HG02642 (cell line): ENCODE measurements at regions not wholly inside any gene's neighbourhood (a gene's known extent, or its start where the extent isn't known, plus 50 kb on each side); places are given as distances from the start of the nearest gene placed in this dataset.
A peak's percentile ranks its signal among the peaks of the same experiment; 100 is the strongest.
"Not testable (repeated sequence)": the region's sequence is repeated elsewhere in the genome, so short reads cannot be mapped to it uniquely, and the experiment has no call there.

Experiments
- ATAC-seq: cut with Tn5 transposase; IDR thresholded peaks from one replicate; pipeline ENCODE4 v1.9.1; 2021; ENCODE audit warnings: mild to moderate bottlenecking; ENCODE audit not compliant: unreplicated experiment, poor library complexity

DNA sequence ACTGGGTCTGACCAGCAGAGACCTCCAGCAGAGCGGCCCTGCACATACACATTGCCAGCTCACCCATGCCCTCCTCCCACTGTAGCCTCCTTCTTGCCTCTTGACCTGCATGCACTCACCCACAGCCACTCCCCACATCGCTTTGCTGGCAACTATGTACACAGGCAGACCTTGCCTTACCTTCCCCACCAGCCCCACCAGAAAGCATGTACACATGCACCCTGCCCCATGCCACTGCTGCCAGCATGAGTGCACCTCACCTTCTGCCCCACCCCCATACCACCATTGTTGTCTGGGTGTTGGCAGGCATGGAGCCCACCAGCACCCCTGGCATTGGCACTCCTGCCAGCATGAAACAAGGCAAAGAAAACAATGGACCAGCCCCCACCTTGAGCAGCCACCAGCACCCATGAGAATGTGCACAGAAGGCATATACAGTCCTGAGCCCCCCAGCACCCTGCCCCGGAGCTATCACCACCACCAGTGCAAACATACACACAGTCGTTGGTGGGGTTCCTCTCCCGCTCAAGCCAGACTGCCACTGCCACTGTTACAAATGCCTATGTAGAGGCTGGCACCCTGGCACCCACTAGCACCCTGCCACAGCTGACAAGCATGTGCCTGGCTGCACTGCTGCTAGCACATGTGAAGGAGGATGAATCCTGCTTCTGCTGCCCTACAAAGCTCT, 171.4 kb upstream of the NR4A3 start:
- ATAC-seq = no peak

DNA sequence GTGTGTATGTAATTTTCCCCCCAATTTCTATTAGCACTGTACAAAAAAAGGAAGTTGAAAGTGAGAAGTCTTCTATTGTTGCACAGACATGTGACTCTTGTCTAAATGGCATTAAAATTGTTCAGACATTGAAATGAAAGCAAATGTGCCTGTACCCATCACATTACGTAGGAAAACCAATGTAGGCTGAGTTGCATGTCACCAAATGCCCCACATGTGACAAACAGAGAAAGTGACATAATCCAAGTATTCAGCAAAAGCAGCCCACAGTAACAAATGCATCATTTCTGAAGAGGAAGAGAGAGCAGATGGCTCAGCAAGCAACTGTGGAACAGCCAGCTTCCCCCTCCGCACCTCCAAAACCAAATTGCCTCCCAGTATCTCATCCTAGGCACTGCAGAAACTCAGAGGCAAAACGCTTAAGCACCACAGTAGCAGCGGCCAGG, 161.5 kb upstream of the NR4A3 start:
- peak; percentile 88 for ATAC-seq

DNA sequence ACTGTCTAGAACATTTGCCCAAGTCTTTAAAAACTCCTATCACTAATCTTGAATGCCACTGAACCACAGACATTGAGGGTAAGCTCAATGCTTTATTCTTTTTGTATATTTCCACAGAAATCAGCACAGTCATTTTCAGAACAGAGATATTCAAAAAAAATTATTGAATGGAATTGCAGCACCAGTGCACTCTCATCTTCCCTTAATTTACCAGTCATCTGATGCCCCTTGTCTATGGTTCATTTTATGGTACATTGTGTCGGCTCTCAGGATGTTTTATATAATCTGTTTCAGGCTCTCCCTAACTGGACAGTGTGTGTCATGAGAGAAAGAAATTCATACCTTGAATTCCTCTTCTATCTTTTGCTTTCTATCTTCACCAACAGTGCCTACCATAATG, 158.4 kb upstream of the NR4A3 start:
- ATAC-seq = no peak

DNA sequence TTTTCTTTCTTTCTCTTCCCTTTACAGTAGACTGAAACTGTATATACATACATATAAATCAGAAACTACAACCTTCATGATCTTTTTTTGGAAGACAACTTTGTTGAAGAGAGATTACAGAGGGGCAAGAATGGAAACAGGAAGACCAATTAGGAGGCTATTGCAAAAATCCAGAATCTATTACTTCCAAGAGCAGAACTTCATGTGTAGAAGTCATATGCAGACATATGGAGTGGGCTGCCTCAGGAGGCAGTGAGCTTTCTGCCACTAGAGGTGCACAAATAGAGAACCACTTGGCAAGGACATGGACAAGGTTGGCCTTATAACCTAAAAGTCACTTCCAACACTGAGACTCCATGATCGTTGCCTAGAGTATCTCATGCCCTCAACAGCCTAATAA, 157.8 kb upstream of the NR4A3 start:
- no peak for ATAC-seq

DNA sequence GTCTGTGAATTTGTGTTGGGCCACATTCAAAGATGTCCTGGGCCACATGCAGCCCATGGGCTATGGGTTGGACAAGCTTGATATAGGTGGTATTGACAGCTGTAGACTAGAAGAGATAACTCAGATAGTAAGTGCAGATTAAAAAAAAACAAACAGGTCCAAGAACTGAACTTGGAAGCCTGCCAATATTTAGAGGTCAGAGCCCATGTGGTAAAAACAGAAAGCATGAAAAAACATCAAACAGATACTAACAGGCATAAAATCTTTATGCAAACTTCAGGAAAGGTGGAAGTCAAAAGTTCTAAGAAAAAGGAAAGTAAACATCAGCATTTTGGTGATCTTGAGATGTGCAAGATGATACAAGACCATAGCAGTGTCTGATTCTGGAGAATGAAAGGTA, 155.1 kb upstream of the NR4A3 start:
- ATAC-seq = no peak

DNA sequence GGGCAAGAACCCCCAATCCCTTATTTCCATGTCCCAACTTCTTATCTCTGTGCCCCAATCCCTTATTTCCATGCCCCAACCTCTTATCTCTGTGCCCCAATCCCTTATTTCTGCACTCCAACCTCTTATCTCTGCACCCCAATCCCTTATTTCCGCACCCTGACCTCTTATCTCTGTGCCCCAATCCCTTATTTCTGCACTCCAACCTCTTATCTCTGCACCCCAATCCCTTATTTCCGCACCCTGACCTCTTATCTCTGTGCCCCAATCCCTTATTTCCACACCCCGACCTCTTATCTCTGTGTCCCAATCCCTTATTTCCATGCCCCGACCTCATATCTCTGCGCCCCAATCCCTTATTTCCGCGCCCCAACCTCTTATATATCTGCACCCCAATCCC, 150.8 kb upstream of the NR4A3 start:
- ATAC-seq = not testable (repeated sequence)

DNA sequence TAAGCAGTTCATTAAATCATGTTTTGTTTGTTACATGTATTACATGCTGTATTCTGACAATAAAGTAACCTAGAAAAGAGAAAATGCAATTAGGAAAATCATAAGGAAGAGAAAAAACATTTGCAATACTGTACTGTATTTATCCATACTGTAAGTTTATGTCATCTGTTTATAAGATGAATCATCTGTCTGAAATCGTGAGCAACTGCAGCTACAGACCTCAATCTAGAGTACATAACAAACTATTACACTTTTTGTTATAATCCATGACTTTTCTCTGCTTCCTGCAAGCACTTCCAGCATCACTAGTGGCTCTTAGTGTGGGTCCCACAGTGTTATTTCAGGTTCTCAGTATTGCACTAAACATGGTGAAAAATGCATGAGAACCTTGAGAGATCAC, 144.4 kb upstream of the NR4A3 start:
- ATAC-seq = no peak

DNA sequence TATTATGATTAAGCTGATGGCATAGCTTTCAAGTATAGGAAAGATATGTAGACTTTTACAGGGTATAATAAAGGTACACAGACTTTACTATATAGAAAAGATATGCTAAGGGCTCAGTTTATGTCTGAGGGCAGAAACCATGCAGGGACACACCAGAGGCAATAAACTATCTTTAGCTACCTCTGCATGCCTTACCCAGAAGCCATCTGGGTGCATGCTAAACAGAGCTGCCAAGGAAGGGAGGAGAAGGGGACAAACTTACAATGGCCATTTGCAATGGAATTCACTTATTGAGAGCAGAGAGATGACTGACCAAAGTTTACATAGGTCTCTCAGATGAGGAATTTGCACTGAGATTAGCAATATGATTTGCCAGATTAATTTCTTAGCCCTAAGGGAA, 143.1 kb upstream of the NR4A3 start:
- ATAC-seq = no peak

DNA sequence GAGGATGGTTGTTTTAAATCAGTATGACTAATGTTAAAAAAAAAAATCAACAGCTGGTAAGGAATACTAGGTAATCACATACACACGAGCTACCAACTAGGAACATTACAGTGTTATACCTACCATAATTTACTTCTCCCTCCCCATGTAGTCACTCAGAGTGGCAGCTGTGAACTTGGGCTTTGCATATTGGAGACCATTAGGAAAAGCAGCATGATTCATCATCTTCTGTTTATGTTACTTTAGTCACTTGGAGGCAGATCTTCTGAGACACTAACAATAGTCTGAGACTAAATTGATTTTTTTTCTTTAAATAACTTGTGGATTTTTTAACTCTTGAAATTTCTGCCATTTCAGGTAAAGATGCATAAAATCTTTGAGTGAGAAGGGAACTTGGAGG, 141.5 kb upstream of the NR4A3 start:
- ATAC-seq = no peak

DNA sequence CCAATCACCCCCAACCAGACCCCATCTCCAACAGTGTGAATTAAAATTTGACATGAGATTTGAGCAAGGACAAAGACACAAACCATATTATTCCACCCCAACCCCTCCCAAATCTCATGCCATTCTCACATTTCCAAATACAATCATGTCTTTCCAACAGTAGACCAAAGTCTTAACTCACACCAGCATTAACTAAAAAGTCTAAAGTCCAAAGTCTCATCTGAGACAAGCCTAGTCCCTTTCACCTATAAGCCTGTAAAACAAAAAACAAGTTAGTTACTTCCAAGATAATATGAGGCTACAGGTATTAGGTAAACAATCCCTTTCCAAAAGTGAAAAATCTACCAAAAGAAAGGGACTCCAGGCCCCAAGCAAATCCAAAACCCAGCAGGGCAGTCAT, 140.6 kb upstream of the NR4A3 start:
- ATAC-seq = no peak

DNA sequence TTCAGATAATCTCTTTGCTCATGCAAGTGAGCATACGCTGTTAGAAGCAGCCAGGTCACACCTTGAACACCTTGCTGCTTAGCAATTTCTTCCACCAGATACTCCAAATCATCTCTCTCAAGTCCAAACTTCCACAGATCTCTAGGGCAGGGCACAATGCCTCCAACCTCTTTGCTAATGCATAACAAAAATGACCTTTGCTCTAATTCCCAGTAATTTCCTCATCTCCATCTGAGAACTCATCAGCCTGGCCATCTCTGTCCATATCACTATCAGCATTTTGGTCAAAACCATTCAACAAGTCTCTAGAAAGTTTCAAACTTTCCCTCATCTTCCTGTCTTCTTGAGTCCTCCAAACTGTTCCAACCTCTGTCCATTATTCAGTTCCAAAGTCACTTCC, 139.3 kb upstream of the NR4A3 start:
- ATAC-seq = no peak

DNA sequence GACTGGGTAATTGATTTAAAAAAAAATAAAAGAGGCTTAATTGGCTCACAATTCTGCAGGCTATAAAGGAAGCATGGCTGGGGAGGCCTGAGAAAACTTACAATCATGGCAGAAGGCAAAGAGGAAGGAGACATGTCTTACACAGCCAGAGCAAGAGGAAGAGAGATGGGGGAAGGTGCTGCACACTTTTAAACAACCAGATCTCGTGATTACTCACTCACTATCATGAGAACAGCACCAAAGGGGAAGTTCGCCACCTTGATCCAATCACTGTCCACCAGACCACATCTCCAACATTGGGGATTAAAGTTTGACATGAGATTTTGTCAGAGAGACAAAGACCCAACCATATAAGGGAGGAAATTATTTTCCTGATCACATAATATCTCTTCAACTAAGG, 138.8 kb upstream of the NR4A3 start:
- no peak for ATAC-seq

DNA sequence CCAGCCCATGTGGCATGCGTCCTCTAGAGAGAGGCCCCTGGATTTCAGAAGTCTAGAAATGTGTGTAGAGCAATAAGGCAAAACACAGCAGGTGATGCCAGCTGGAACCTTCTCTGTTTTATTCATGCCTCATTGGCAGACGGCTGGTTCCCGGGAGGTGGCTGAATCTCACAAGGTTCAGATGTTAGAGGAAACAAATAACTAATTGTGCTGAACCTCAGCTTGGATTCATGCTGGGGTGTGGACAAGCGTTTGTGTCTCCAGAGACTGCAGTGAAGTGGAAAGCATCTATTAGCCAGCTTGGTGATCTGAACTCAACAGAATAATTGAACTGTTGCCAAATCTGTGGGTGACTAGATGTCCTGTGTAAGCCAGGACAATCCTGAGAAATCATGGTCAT, 131.1 kb upstream of the NR4A3 start:
- no peak for ATAC-seq

DNA sequence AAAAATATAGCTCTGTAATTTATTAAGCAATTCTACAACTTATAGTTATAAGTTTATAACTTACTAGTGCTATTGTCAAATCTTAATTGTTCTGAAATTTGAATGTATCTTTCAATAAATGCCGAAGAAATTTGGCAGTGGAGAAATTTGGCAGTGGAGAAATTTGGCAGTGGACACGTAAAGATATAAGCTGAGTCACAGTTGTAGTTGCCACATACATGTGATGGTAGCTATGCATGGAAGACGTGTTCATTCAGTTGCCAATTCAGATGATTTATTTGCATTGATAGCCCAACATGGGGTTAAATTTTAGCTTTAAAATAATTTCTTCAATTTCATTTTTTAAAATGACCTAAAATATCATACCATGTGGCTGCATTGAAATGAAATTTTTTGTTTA, 127.8 kb upstream of the NR4A3 start:
- ATAC-seq = no peak

DNA sequence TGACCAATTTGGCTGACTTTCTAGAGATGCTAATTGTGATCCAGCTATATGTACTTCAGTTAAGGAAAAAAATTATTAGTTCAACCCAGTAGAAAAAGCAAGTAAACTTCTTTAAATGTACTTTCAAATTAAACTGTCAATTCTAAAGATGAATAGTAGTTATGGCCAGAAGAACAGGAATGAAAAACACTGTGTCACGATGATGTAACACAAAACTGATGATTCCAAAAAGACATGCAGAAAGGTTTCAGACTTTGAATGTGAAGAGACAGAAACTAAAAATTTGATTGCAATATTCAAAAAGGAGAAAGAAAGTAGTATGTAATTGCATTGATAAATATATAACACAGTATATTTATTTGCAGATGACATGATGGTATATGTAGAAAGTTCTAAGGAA, 127.3 kb upstream of the NR4A3 start:
- ATAC-seq = no peak

DNA sequence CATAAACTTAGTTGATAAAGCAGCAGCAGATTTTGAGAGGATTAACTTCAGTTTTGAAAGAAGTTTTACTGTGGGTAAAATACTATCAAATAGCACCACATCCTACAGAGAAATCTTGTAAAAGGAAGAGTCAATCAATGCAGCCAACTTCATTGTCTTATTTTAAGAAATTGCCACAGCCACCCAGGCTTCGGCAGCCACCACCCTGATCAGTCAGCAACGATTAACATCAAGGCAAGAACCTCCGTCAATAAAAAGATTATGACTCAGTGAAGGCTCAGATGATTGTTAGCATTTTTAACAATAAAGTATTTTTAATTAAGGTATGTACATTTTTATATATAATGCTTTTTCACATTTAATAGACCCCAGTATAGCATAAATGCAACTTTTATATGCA, 122.3 kb upstream of the NR4A3 start:
- no peak for ATAC-seq

DNA sequence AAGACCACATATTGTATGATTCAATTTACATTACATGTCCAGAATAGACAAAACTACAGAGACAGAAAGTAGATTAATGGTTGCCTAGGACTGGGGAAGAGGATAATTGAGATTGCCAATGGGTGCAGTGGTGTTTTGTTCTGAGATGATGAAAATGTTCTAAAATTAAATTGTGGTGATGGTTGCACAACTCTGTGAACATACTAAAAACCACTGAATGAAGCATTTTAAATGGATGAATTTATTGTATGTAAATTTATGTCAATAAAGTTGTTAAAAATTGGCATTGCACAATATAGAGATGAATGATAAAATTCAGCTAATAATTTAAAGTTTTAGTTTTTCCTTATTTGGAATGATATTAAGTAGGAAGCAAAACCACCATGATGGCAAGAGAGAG, 109.5 kb upstream of the NR4A3 start:
- ATAC-seq = no peak

DNA sequence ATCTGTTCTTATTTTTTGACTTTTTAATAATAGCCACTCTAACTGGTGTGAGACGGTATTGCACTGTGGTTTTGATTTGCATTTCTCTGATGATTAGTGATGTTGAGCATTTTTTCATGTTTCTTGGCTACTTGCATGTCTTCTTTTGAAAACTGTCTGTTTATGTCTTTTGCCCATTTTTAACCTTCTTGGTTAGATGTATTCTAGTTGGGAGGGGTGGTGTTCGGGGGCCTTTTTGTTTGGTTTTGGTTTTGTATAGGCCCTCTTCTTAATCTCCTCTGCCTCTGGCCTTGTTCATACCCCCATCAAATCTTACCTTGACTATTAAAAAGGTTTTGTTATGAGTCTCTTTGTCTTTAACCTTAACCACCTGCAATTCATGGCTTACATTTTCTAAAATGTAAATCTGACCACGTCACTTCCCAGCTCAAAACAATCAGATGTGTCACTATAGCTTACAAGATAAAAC, 107.8 kb upstream of the NR4A3 start:
- no peak for ATAC-seq

DNA sequence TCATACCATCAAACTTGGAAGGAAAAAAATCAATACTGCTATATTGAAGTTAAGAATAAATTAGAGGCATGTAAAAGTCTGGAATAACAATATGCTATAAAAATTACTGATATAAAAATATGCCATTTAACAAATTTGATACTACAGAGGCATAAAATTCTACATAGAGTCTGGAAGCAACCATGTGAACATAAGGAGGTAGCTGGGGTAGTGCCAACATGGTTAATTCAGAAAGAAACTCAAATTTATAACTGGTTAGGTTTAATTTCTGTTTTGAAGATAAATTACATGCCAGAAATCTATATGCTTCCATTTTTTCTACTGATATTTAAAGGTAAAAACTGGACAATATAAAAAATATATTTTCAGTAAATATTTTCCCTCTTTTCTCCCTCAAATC, 103.1 kb upstream of the NR4A3 start:
- no peak for ATAC-seq

DNA sequence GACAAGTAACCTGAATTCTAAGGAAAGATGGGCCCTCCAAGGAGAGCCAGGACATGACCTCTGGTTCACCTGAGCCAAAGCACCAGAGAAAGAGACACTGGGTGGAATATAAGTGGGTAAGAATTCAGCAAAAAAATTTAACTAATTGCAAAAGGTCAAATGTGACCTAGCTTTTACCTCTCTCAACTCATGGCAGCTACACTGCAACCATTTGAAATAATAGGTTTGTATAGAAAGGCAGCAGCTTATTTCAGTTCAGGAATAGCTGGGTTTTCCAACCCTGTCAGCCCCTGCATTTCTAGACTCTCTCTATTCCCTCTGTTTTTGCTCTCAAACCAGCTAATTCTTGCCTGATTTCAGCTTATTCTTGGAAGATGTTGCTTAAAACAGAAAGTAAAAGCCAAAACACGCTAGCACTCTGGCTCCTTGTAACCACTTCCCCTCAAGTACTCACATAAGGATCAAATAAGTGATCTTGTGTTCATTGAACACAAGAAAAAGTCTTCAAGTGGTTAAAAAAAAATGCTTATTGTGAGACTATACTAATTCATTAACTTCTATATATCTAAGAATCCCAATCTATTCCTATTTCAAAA, 101.1 kb upstream of the NR4A3 start:
- ATAC-seq = peak; percentile 71

DNA sequence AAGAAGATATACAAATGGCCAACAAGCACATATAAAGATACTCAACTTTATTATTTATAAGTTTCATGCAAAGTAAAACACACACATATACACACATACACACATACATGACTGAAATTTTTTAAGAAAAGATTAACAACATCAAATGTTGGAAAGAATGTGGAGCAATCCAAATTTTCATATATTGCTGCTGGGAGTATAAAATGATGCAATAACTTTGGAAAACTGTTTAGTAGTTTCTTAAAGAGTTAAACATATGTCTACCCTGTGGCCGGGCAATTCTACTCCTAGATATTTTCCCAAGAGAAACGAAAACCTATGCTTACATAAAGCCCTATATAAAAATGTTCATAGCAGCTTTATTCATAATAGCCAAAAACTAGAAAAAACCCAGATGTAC, 99.8 kb upstream of the NR4A3 start:
- no peak for ATAC-seq

DNA sequence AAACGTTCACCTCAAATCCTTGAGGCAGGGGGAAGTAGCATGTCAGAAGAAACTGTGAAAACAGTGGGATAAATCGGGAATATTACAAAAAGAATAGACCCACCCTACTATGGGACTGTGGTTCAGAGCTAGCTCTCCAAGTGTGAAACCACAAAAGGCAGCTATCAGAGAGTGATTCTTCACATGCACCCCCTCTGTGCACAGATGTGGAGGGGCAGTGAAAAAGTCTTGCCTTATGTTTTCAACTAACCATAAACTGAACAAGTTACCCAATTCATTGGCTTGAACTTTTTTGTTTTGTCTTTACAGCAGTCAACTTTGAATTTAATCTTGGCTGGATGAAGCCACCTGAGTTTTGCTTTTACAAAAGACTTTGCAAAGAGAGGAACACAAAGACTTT, 98.8 kb upstream of the NR4A3 start:
- ATAC-seq = no peak
